ENCODE measurements at regions not wholly inside any gene's neighbourhood (a gene's known extent, or its start where the extent isn't known, plus 50 kb on each side); places are given as distances from the start of the nearest gene placed in this dataset.

GRCh38 chr4:63729519-63729918 is 679.7 kb downstream of the TECRL start:
- TF ChIP-seq POLR2A (IDR thresholded peaks at IDR 0.05) (no peak), CTCF (IDR thresholded peaks at IDR 0.05) (no peak)

All from testis (tissue), 2 donors.